Naive thymus-derived CD8-positive, alpha-beta T cell (primary cell): ENCODE measurements at regions not wholly inside any gene's neighbourhood (a gene's known extent, or its start where the extent isn't known, plus 50 kb on each side); places are given as distances from the start of the nearest gene placed in this dataset.
"Not testable (repeated sequence)": the region's sequence is repeated elsewhere in the genome, so short reads cannot be mapped to it uniquely, and the experiment has no call there.

ENCODE experiments used
- ATAC-seq, 2 donors: fragments of 150-1000 bp; cut with Tn5 transposase in 1 of 2; sonication (Bioruptor Pico), chemical (Tn5 transposase) in 1 of 2; 1 replicate in 1 of 2; 2 replicates in 1 of 2; pipeline ENCODE4 v1.10.0; 2021; ENCODE audit warnings: mild to moderate bottlenecking in 2 of 2, moderate library complexity in 2 of 2
- POLR2A ChIA-PET: fragments of 350-600 bp; sonication (Branson Sonifier 250); formaldehyde crosslinking; loops from one replicate; lab custom pipeline; 2021; ENCODE audit warnings: antibody characterized with exemption; lab: Charles Lee
- DNase-seq, 10 donors: peaks; one replicate each; pipeline versions ENCODE4 v3.0.0 to v3.0.0-alpha.2; 2020 to 2022
- H3K27ac Mint-ChIP-seq, 10 donors: one replicate each; pipeline ENCODE4 v1.8.0; 2020 to 2022; ENCODE audit warnings: mild to moderate bottlenecking in 10 of 10, mixed read lengths in 10 of 10, moderate library complexity in 4 of 10, inconsistent platforms in 1 of 10
- H3K27me3 Mint-ChIP-seq, 5 donors: one replicate each; pipeline ENCODE4 v1.8.0; 2021 to 2022; ENCODE audit warnings: mixed read lengths in 5 of 5
- H3K36me3 Mint-ChIP-seq, 3 donors: one replicate each; pipeline ENCODE4 v1.8.0; 2020 to 2022; ENCODE audit warnings: mixed read lengths in 3 of 3, mild to moderate bottlenecking in 2 of 3, inconsistent platforms in 1 of 3
- H3K4me1 Mint-ChIP-seq, 4 donors: one replicate each; pipeline ENCODE4 v1.8.0; 2021 to 2022; ENCODE audit warnings: mixed read lengths in 4 of 4
- H3K4me3 Mint-ChIP-seq, 10 donors: one replicate each; pipeline ENCODE4 v1.8.0; 2020 to 2022; ENCODE audit warnings: mild to moderate bottlenecking in 10 of 10, mixed read lengths in 10 of 10, moderate library complexity in 6 of 10, inconsistent platforms in 1 of 10
- H3K9me3 Mint-ChIP-seq, 9 donors: one replicate each; pipeline ENCODE4 v1.8.0; 2020 to 2022; ENCODE audit warnings: mixed read lengths in 9 of 9, mild to moderate bottlenecking in 3 of 9, inconsistent platforms in 1 of 9, moderate library complexity in 1 of 9

DNA sequence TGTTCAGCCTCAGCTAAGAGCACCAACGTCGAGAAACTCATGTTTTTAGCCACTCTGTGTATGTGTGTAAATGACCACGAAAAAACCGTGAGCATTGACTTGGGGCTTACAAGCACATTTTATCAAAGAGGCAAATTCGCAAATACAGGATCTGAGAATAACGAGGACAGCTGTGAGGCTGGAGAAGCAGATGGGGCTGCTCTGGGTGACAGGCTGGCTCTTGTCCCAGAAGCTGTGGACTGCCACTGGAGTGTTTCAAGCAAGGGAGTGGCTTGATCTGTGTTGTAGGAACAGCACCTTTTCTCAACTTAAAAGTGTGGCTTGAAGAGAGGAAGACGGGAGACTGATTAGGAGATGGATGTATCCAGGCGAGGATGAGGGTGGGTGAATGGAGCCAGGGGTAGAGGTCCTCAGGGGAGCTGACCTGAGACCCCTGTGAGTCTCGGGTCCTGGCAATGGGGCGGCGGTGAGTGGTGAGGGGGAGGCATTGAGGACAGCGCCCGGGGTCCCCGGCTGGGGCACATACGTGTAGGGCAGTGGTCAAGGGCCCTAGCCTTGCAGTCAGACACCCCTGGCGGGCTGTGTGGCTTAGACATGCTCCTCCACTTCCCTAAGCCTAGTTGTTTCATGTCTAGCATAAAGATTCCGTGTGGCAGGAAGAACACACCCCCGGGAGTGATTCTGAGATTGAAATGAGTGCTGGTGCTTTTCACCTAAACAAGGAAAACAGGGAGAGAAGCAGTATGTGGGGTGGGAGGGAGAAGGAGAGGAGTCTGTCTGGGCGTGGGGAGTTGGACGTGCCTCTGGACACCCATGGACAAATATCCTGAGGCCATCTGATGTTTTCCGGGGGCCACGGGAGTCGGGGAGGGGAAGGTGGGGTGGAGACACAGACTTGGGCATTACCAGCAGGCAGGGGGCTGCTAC is 76.3 kb downstream of the FAM50B start:
- H3K36me3 Mint-ChIP-seq, H3K27ac Mint-ChIP-seq, H3K4me1 Mint-ChIP-seq, H3K9me3 Mint-ChIP-seq, ATAC-seq, POLR2A ChIA-PET, DNase-seq, H3K4me3 Mint-ChIP-seq: not testable (repeated sequence)
- H3K27me3 Mint-ChIP-seq, result peaks cover 2 to 11% (median 6%) of the 10 kb centered on the region in 5 donors

DNA sequence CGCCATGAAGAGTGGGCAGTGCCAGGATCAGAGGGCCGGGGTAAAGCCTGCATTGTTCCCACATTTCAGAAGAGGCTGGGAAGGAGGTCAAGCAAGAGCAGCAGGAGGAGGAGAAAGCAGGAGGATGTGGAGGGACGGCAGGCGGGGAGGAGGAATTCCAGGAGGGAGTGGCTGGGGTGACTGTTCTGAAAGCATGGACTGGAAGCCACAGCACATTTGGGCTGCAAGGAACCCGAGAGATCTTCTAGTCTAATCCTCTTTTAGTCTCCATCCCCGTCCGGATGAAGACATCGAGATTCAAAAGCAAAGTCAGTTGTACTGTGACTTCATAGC is 76.9 kb downstream of the FAM50B start:
- DNase-seq (no peak), ATAC-seq (no peak)
- POLR2A ChIA-PET, result no interaction called here

DNA sequence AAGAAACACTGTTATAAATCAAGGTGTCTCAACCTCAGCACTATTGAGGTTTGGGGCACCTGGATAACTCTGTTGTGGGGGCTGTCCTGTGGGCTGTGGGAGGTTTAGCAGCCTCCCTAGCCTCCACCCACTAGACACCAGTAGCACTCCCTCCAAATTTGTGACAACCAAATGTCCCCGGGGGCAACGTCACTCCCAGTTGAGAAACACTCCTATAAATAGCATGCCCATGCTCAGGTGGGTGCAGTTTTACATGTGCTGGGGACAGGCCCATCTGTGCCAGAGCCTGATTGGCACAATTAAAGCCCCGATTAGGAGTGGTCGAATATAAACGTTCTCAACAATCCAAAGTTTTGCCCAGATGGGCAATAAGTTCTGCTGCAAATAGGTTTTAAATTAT is 78.9 kb downstream of the FAM50B start:
- H3K9me3 Mint-ChIP-seq, result no peaks in the 10 kb centered on the region
- H3K36me3 Mint-ChIP-seq, result no peaks in the 10 kb centered on the region
- peaks cover 0 to 2% (median 0%) of the 10 kb centered on the region in 4 donors for H3K4me1 Mint-ChIP-seq
- peaks cover 2 to 8% (median 6%) of the 10 kb centered on the region in 5 donors for H3K27me3 Mint-ChIP-seq
- POLR2A ChIA-PET, result no interaction called here
- DNase-seq (no peak), ATAC-seq (no peak)
- H3K27ac Mint-ChIP-seq, result no peak overlapping the region
- H3K4me3 Mint-ChIP-seq, result no peak overlapping the region

More for the DNA sequence above, 76.9 kb downstream of the FAM50B start:
- peaks cover 0 to 2% (median 0%) of the 10 kb centered on the region in 4 donors for H3K4me1 Mint-ChIP-seq
- H3K9me3 Mint-ChIP-seq, result no peaks in the 10 kb centered on the region
- no peak overlapping the region for H3K4me3 Mint-ChIP-seq
- peaks cover 2 to 8% (median 6%) of the 10 kb centered on the region in 5 donors for H3K27me3 Mint-ChIP-seq
- H3K36me3 Mint-ChIP-seq, result no peaks in the 10 kb centered on the region
- H3K27ac Mint-ChIP-seq, result no peak overlapping the region

DNA sequence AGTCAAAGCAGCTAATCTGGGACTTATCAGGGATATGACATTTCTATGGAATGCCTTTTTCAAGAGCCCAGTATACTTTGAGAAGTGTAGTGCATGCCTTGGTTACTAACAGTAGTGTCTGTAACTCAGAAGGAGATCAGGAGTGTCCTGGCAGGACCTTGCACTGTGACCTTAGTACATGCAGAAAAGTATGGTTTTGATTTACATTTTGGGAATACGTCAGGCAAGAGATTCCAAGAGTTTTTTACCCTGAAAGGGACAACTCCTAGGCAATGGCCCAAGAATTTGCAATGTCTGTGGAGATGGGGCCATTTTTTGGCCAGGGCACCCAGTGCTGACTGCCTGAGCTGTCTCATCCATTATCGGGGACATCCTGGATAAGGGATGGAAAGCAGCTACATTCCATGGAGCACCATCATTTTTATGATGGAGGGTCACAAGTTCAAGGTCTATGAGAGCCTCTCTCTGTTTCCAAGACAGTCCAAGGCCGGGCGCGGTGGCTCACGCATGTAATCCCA is 80.2 kb downstream of the FAM50B start:
- DNase-seq (no peak), ATAC-seq (no peak)
- Mint-ChIP-seq H3K4me3 (no peak overlapping the region), H3K9me3 (no peaks in the 10 kb centered on the region), H3K4me1 (peaks cover 0 to 2% (median 0%) of the 10 kb centered on the region in 4 donors), H3K36me3 (no peaks in the 10 kb centered on the region), H3K27ac (no peak overlapping the region), H3K27me3 (peaks cover 2 to 8% (median 6%) of the 10 kb centered on the region in 5 donors)
- POLR2A ChIA-PET, result no interaction called here

DNA sequence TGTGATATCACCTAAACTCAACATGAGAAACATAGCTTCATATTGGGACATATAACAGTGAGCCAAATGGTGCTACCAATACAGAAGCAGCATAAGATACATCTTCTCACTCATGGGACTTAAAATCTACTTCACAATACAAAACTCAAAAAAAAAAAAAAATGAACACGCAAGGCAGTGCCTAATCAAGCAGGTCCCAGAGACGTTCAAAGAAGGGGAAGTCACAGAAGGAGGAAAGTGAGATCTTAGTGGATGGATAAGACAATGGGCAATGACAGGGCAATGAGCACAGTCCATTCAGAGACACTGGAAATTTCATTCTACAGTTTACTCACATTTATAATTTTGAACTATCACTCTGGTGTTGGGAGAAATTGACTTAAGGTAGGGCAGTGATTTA is 88.3 kb downstream of the FAM50B start:
- peaks cover 15 to 27% (median 23%) of the 10 kb centered on the region in 5 donors for H3K27me3 Mint-ChIP-seq
- H3K4me1 Mint-ChIP-seq, result no peaks in the 10 kb centered on the region
- POLR2A ChIA-PET, result no interaction called here

DNA sequence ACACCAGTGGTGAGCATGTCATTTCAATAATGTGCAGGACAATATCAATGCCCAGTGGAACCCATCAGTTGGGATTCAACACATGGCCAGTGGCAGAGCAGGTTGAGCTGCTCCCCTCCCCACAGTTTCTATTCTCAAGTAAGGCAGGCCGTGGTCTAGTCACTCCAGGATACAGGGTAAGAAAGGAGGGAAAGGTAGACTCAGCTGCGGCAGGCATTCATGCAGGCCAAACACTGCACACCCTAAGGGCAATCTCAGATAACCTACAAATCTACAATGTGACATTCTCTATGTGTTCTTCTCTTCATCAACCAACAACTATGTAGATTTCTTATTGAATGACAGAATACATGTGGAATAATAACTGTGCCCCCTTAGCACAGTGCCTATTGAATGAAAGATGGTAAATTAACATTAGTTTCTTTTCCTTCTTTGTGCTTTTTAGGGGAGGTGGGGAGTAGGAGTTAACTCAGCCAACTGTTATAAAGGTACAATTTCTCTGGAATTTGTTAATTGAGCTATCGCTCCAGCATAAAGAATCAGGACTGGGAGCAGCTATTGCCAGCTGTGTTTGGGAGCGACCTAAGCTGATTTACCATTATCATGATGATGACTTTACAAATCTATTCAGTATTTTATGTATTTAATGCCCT is 89.7 kb downstream of the FAM50B start:
- no peak for DNase-seq
- POLR2A ChIA-PET, result no interaction called here
- Mint-ChIP-seq H3K4me1 (peaks cover 0 to 3% (median under 1%) of the 10 kb centered on the region in 4 donors), H3K27ac (no peak overlapping the region), H3K27me3 (peaks cover 15 to 28% (median 23%) of the 10 kb centered on the region in 5 donors), H3K36me3 (no peaks in the 10 kb centered on the region), H3K9me3 (no peaks in the 10 kb centered on the region), H3K4me3 (no peak overlapping the region)
- ATAC-seq, result no peak

More for the DNA sequence above, 88.3 kb downstream of the FAM50B start:
- H3K27ac Mint-ChIP-seq, result no peak overlapping the region
- ATAC-seq (no peak), DNase-seq (no peak)
- H3K36me3 Mint-ChIP-seq, result no peaks in the 10 kb centered on the region
- no peak overlapping the region for H3K4me3 Mint-ChIP-seq
- H3K9me3 Mint-ChIP-seq, result no peaks in the 10 kb centered on the region

DNA sequence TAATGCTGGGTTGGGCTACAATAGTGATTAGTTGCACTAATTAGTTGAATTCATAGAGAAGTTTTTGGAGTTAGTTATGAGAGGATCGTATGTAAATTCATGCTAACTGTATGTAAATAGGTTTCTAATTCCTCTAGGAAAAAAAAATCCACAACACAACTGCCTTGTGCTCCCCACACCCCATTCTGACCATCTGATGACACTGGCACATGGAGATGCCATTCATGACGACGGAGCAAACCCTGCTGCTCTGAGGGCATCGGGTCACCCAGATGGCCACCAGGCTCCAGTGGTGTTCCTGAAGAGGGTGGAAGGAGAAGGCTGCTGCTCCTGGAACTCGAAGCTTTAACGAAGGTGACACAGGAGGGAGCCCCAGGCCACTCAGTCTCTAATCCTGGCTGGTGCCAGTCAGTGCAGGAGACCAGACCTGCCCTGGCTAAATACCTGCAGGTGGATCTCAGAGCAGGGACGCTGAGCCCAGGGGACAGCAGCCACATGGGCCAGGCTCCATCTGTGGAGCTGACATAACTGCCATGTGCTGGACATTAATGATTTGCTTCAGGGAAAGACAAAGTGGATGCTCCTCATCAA is 90.3 kb downstream of the FAM50B start:
- Mint-ChIP-seq H3K36me3 (no peaks in the 10 kb centered on the region), H3K9me3 (no peaks in the 10 kb centered on the region), H3K27me3 (peaks cover 15 to 28% (median 23%) of the 10 kb centered on the region in 5 donors), H3K4me3 (no peak overlapping the region), H3K4me1 (peaks cover 0 to 3% (median under 1%) of the 10 kb centered on the region in 4 donors), H3K27ac (no peak overlapping the region)
- ATAC-seq, result no peak
- POLR2A ChIA-PET, result no interaction called here
- DNase-seq, result no peak

DNA sequence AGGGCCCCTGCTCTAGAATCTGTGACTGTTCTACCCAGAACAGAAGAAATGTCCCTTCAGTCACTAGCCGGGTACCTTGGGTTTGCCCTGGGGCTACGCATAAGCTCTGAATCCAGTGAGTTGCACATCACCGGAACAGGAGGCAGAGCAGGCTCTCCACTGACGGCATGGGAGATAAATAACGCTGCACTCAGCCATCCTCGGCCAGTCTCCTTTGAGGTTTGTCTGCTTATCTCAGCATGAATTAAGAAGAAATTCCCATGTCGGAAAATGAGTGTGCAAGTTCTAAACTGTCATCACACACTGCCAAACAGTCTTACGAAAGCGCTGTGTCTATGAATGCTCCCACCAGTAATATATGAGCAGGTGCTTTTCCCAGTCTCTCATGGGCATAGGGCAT is 90.8 kb downstream of the FAM50B start:
- no peak overlapping the region for H3K4me3 Mint-ChIP-seq
- H3K27ac Mint-ChIP-seq, result no peak overlapping the region
- POLR2A ChIA-PET, result no interaction called here
- H3K27me3 Mint-ChIP-seq, result peaks cover 15 to 31% (median 25%) of the 10 kb centered on the region in 5 donors
- ATAC-seq (no peak), DNase-seq (no peak)
- H3K9me3 Mint-ChIP-seq, result no peaks in the 10 kb centered on the region
- H3K4me1 Mint-ChIP-seq, result peaks cover 0 to 3% (median under 1%) of the 10 kb centered on the region in 4 donors
- H3K36me3 Mint-ChIP-seq, result no peaks in the 10 kb centered on the region

DNA sequence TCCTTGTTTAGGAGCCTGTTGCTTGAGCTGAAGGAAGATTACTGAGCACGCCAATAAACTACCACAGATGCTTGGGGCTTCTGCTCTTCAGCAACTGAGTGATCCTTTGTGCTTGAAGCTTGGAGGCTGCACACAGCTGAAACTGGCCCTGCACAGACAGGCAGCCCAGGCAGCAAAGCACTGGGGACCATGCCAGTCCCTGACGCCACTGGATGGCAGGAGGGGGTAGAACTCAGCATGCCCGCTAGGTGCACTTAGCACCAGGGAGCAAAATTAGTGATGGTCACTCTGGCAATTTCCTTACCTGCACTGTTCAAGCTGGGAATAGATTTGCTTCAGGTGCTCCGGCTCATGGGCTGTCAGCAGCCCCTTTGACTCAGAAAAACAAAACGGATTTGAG is 91.5 kb downstream of the FAM50B start:
- Mint-ChIP-seq H3K36me3 (no peaks in the 10 kb centered on the region), H3K4me1 (peaks cover 0 to 3% (median under 1%) of the 10 kb centered on the region in 4 donors), H3K27me3 (peaks cover 18 to 35% (median 28%) of the 10 kb centered on the region in 5 donors), H3K4me3 (no peak overlapping the region), H3K9me3 (no peaks in the 10 kb centered on the region), H3K27ac (no peak overlapping the region)
- POLR2A ChIA-PET, result no interaction called here
- ATAC-seq (no peak), DNase-seq (no peak)

DNA sequence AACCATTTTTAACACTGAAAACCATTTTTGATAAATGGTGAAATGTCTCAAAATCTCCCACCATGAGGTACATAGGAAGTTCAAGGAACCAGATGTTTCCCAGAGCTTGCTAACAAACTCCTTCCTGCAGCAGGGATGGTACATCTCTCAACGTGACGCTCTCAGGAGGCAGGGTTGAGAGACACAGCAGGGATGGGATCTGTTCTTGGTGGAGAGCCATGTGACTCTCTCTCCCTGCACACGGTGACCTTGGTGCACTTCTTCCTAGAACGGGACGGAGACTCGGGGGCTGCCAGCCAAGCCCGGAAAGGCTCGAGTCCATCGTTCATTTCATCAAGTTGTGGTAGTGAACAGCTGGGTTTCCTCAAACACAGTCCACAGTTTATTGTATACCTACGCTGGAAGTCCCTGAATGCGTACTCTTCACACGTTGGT is 94.2 kb downstream of the FAM50B start:
- no peak for ATAC-seq
- POLR2A ChIA-PET, result no interaction called here
- H3K4me3 Mint-ChIP-seq, result no peak overlapping the region
- H3K36me3 Mint-ChIP-seq, result no peaks in the 10 kb centered on the region
- H3K4me1 Mint-ChIP-seq, result peaks cover 0 to 3% (median under 1%) of the 10 kb centered on the region in 4 donors
- DNase-seq, result no peak
- no peaks in the 10 kb centered on the region for H3K9me3 Mint-ChIP-seq
- no peak overlapping the region for H3K27ac Mint-ChIP-seq
- peaks cover 13 to 44% (median 33%) of the 10 kb centered on the region in 5 donors for H3K27me3 Mint-ChIP-seq

DNA sequence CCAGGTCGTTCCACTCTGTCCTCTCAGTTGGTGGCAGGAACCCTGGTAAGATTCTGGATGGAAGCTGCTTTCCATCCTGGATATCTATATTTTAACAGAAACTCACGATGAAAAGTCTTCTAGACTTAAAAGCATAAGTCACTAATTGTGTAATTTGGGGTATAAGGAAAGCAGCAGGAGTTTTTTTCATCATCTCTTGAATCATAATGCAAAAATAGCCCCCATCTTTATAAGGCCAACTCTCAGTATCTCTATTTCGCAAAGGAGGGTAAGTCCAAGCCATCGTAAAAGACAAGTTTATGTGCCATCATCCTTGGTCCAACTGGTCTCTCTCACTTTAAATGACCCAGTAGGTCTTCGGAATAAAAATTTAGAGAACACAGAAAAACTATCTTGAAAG is 95.1 kb downstream of the FAM50B start:
- no peak overlapping the region for H3K27ac Mint-ChIP-seq
- POLR2A ChIA-PET, result no interaction called here
- H3K27me3 Mint-ChIP-seq, result peaks cover 18 to 48% (median 34%) of the 10 kb centered on the region in 5 donors
- ATAC-seq (no peak), DNase-seq (no peak)
- peaks cover 0 to 3% (median under 1%) of the 10 kb centered on the region in 4 donors for H3K4me1 Mint-ChIP-seq
- H3K4me3 Mint-ChIP-seq, result no peak overlapping the region
- no peaks in the 10 kb centered on the region for H3K9me3 Mint-ChIP-seq
- H3K36me3 Mint-ChIP-seq, result no peaks in the 10 kb centered on the region

DNA sequence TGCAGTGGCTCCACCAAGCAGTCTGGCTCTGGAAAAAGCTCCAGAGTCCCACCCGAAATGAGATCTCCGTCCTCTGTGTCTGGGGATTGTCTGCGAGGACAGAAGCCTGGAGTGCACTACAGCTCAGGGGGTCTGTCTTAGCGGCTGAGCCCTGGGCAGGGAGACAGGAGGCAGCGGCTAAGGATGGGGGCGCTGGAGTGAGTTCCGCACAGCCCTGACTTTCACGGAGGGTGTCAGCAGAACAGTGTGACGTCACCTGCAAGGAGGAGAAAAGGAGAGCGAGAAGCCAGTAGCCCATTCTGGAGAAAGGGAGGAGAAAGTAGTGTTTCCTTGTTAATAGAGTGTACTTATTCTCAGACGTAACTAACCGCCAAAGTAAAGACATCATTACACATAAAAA is 97.6 kb downstream of the FAM50B start:
- H3K4me3 Mint-ChIP-seq, result no peak overlapping the region
- H3K27me3 Mint-ChIP-seq, result peaks cover 22 to 45% (median 32%) of the 10 kb centered on the region in 5 donors
- H3K27ac Mint-ChIP-seq, result no peak overlapping the region
- peaks cover 0 to 13% (median 4%) of the 10 kb centered on the region in 9 donors for H3K9me3 Mint-ChIP-seq
- ATAC-seq (no peak), DNase-seq (no peak)
- peaks cover 0 to 3% (median under 1%) of the 10 kb centered on the region in 4 donors for H3K4me1 Mint-ChIP-seq
- H3K36me3 Mint-ChIP-seq, result peaks cover 0 to 5% (median 0%) of the 10 kb centered on the region in 3 donors
- POLR2A ChIA-PET, result no interaction called here
